ENCODE measurements at regions not wholly inside any gene's neighbourhood (a gene's known extent, or its start where the extent isn't known, plus 50 kb on each side); places are given as distances from the start of the nearest gene placed in this dataset.

- dilution Hi-C loops (cut with HindIII; ENCODE audit: low sequenced_read_pairs, unreplicated experiment): no loop called here
- no peak for TF ChIP-seq FOS (IDR thresholded peaks at IDR 0.05; ENCODE audit: low read depth, low read length)
- no peak for TF ChIP-seq POLR2A (IDR thresholded peaks at IDR 0.05; ENCODE audit: low read depth, low read length)
- TF ChIP-seq NFE2L2 (IDR thresholded peaks at IDR 0.05; ENCODE audit: low read depth, low read length): no peak
- TF ChIP-seq MAZ (IDR thresholded peaks at IDR 0.05; ENCODE audit: borderline replicate concordance, low read depth, low read length): no peak
- no peak for TF ChIP-seq SMC3 (IDR thresholded peaks at IDR 0.05; ENCODE audit: low read depth, low read length)
- TF ChIP-seq USF2 (IDR thresholded peaks at IDR 0.05; ENCODE audit: low read depth, low read length): no peak
- TF ChIP-seq RAD21 (IDR thresholded peaks at IDR 0.05; ENCODE audit: low read length): no peak
- no peak for TF ChIP-seq MXI1 (IDR thresholded peaks at IDR 0.05; ENCODE audit: borderline replicate concordance, low read depth, low read length)
- no peak for TF ChIP-seq RCOR1 (IDR thresholded peaks at IDR 0.05; ENCODE audit: insufficient replicate concordance, low read length)
- TF ChIP-seq RFX5 (IDR thresholded peaks at IDR 0.05; ENCODE audit: low read depth, low read length): no peak
- TF ChIP-seq CHD1 (IDR thresholded peaks at IDR 0.05; ENCODE audit: low read depth, low read length): no peak
- Histone ChIP-seq H3K79me1 (ENCODE audit: low read depth in 1 of 2, low read length in 2 of 2) (no peaks in the 10 kb centered on the region), H3K9me3 (ENCODE audit: control insufficient read depth, insufficient read depth, low read length) (peaks cover 5% of the 10 kb centered on the region), H3K23ac (ENCODE audit: low read depth, low read length) (no peak overlapping the region), H2BK5ac (ENCODE audit: low read depth, low read length, poor library complexity, severe bottlenecking) (no peak overlapping the region), H2AK9ac (replicated peaks; ENCODE audit: low read depth, low read length, poor library complexity) (no peak overlapping the region), H2AFZ (replicated peaks; ENCODE audit: low read length, poor library complexity) (no peak overlapping the region), H4K5ac (ENCODE audit: low read depth, low read length) (no peak overlapping the region), H3K4ac (ENCODE audit: low read depth, low read length) (no peak overlapping the region), H3K9ac (ENCODE audit: low read depth, low read length) (no peak overlapping the region), H4K91ac (ENCODE audit: insufficient read depth, low read depth, low read length) (no peak overlapping the region), H3K4me3 (ENCODE audit: insufficient read depth, low read depth, low read length) (no peak overlapping the region), H4K8ac (ENCODE audit: low read depth in 2 of 2, low read length in 2 of 2) (no peak overlapping the region), H4K20me1 (ENCODE audit: insufficient read depth, low read length) (no peaks in the 10 kb centered on the region), H3K4me2 (ENCODE audit: low read depth, low read length) (no peak overlapping the region), H3K36me3 (ENCODE audit: control insufficient read depth, insufficient read depth, low read length) (no peaks in the 10 kb centered on the region), H3K27me3 (ENCODE audit: control insufficient read depth, insufficient read depth, low read length) (no peaks in the 10 kb centered on the region), H3K56ac (ENCODE audit: extremely low read depth, insufficient read depth, low read length) (no peak overlapping the region), H2BK120ac (ENCODE audit: low read depth, low read length) (no peak overlapping the region), H3K27ac (ENCODE audit: insufficient read depth, low read length) (no peak overlapping the region), H3K18ac (ENCODE audit: low read depth, low read length) (no peak overlapping the region), H3K4me1 (ENCODE audit: control insufficient read depth, insufficient read depth, low read length) (no peaks in the 10 kb centered on the region), H3K9me1 (ENCODE audit: insufficient read depth, low read length) (no peaks in the 10 kb centered on the region), H2AK5ac (ENCODE audit: low read depth, low read length) (no peak overlapping the region), H3K14ac (replicated peaks; ENCODE audit: low read depth, low read length) (no peak overlapping the region), H2BK20ac (ENCODE audit: low read depth, low read length) (no peak overlapping the region), H2BK15ac (ENCODE audit: low read depth, low read length) (no peak overlapping the region)
- intact Hi-C loops (cut with micrococcal nuclease): no loop called here
- in situ Hi-C loops (cut with MboI; ENCODE audit: low sequenced_read_pairs): no loop called here
- CTCF ChIA-PET: no interaction called here
- POLR2A ChIA-PET (ENCODE audit: unreplicated experiment): no interaction called here
- no TSS peak for BruUV-seq (replicated peaks)
- no peak for ATAC-seq (ENCODE audit: low read depth)
- DNase-seq: no peak
- WGBS, 2 experiments (ENCODE audit: extremely low coverage in 2 of 2, insufficient read length in 1 of 2): no CpG with 5 or more reads among the region's 1 CpG
Measured at GRCh38 chr18:60996326-60996725, 336.9 kb upstream of the CDH20 start.

All from IMR-90 (cell line).